CD4-positive, CD25-positive, alpha-beta regulatory T cell (primary cell): ENCODE measurements at regions not wholly inside any gene's neighbourhood (a gene's known extent, or its start where the extent isn't known, plus 50 kb on each side); places are given as distances from the start of the nearest gene placed in this dataset.

Experiments
- ATAC-seq, 2 donors: fragments of 150-1000 bp; cut with Tn5 transposase; one replicate each; pipeline ENCODE4 v1.10.0; 2021; ENCODE audit warnings: low read depth in 2 of 2, moderate number of reproducible peaks in 2 of 2, moderate library complexity in 1 of 2
- DNase-seq, 3 donors: peaks; one replicate each; pipeline versions ENCODE4 v3.0.0 to v3.0.0-alpha.2; 2012 to 2022; ENCODE audit warnings: mixed read lengths in 1 of 3
- H3K27ac ChIP-seq: one replicate; pipeline ENCODE4 v1.7.0; 2013; ENCODE audit warnings: mild to moderate bottlenecking, low read length; ENCODE audit not compliant: insufficient read depth, poor library complexity, severe bottlenecking
- H3K27me3 ChIP-seq: one replicate; pipeline ENCODE4 v1.7.0; 2013; ENCODE audit warnings: low read length; ENCODE audit not compliant: control insufficient read depth, insufficient read depth
- H3K36me3 ChIP-seq: one replicate; pipeline ENCODE4 v1.7.0; 2013; ENCODE audit warnings: mild to moderate bottlenecking, low read length, moderate library complexity; ENCODE audit not compliant: control insufficient read depth, insufficient read depth
- H3K4me1 ChIP-seq: 2 replicates; pipeline ENCODE4 v1.7.0; 2013; ENCODE audit warnings: mild to moderate bottlenecking, low read length; ENCODE audit not compliant: insufficient read depth, control insufficient read depth, poor library complexity, severe bottlenecking
- H3K4me3 ChIP-seq: one replicate; pipeline ENCODE4 v1.7.0; 2013; ENCODE audit warnings: low read depth, mild to moderate bottlenecking, low read length, moderate library complexity
- H3K9me3 ChIP-seq, 2 experiments: 1 replicate in 1 of 2; 2 replicates in 1 of 2; pipeline ENCODE4 v1.7.0; 2013; ENCODE audit warnings: low read length in 2 of 2, mild to moderate bottlenecking in 1 of 2, moderate library complexity in 1 of 2; ENCODE audit not compliant: control insufficient read depth in 2 of 2
- H3K27ac Mint-ChIP-seq, 3 donors: one replicate each; pipeline ENCODE4 v1.8.0; 2020 to 2022; ENCODE audit warnings: mild to moderate bottlenecking in 3 of 3, mixed read lengths in 3 of 3, moderate library complexity in 2 of 3
- H3K27me3 Mint-ChIP-seq: one replicate; pipeline ENCODE4 v1.8.0; 2022; ENCODE audit warnings: mild to moderate bottlenecking, mixed read lengths
- H3K36me3 Mint-ChIP-seq: one replicate; pipeline ENCODE4 v1.8.0; 2020; ENCODE audit warnings: mixed read lengths
- H3K4me1 Mint-ChIP-seq, 4 donors: one replicate each; pipeline ENCODE4 v1.8.0; 2020 to 2022; ENCODE audit warnings: mixed read lengths in 4 of 4, mild to moderate bottlenecking in 1 of 4
- H3K4me3 Mint-ChIP-seq, 4 donors: one replicate each; pipeline ENCODE4 v1.8.0; 2020 to 2022; ENCODE audit warnings: mild to moderate bottlenecking in 4 of 4, mixed read lengths in 4 of 4, moderate library complexity in 3 of 4
- H3K9me3 Mint-ChIP-seq, 7 donors: one replicate each; pipeline ENCODE4 v1.8.0; 2020 to 2022; ENCODE audit warnings: mixed read lengths in 7 of 7, mild to moderate bottlenecking in 3 of 7, moderate library complexity in 2 of 7

- no peak overlapping the region for H3K27ac Mint-ChIP-seq
- ATAC-seq = no peak
Measured at GRCh38 chr6:33967966-33968724, 164.3 kb upstream of the MLN start.

GRCh38 chr6:33967265-33967767 lies 163.5 kb upstream of the MLN start:
- no peaks in the 10 kb centered on the region for H3K4me1 ChIP-seq
- no peaks in the 10 kb centered on the region for H3K9me3 ChIP-seq
- no peak overlapping the region for H3K27ac Mint-ChIP-seq
- H3K27ac ChIP-seq = no peak overlapping the region
- no peak overlapping the region for H3K4me3 Mint-ChIP-seq
- H3K4me1 Mint-ChIP-seq = no peaks in the 10 kb centered on the region
- no peak overlapping the region for H3K4me3 ChIP-seq
- peaks cover 13% of the 10 kb centered on the region for H3K27me3 ChIP-seq
- H3K9me3 Mint-ChIP-seq = peaks cover 0 to 9% (median 2%) of the 10 kb centered on the region in 7 donors
- H3K27me3 Mint-ChIP-seq = peaks cover 56% of the 10 kb centered on the region
- DNase-seq (no peak), ATAC-seq (no peak)
- H3K36me3 ChIP-seq = no peaks in the 10 kb centered on the region
- H3K36me3 Mint-ChIP-seq = peaks cover 4% of the 10 kb centered on the region

More at GRCh38 chr6:33967966-33968724, 164.3 kb upstream of the MLN start:
- peaks cover 56% of the 10 kb centered on the region for H3K27me3 Mint-ChIP-seq
- Histone ChIP-seq H3K4me1 (no peaks in the 10 kb centered on the region), H3K9me3 (no peaks in the 10 kb centered on the region), H3K27me3 (peaks cover 13% of the 10 kb centered on the region), H3K27ac (no peak overlapping the region), H3K36me3 (no peaks in the 10 kb centered on the region), H3K4me3 (no peak overlapping the region)
- DNase-seq = no peak
- no peak overlapping the region for H3K4me3 Mint-ChIP-seq
- H3K9me3 Mint-ChIP-seq = peaks cover 0 to 13% (median 2%) of the 10 kb centered on the region in 7 donors
- H3K36me3 Mint-ChIP-seq = peaks cover 4% of the 10 kb centered on the region
- H3K4me1 Mint-ChIP-seq = no peaks in the 10 kb centered on the region

- Mint-ChIP-seq H3K27ac (peak overlapping the region in 1 of 3 donors; percentile 17), H3K9me3 (peaks cover 0 to 5% (median 2%) of the 10 kb centered on the region in 7 donors), H3K4me3 (no peak overlapping the region), H3K27me3 (peaks cover 54% of the 10 kb centered on the region), H3K4me1 (no peaks in the 10 kb centered on the region), H3K36me3 (peaks cover 4% of the 10 kb centered on the region)
- Histone ChIP-seq H3K36me3 (no peaks in the 10 kb centered on the region), H3K4me1 (no peaks in the 10 kb centered on the region), H3K4me3 (no peak overlapping the region), H3K27me3 (peaks cover 11% of the 10 kb centered on the region), H3K9me3 (no peaks in the 10 kb centered on the region), H3K27ac (no peak overlapping the region)
- DNase-seq (no peak), ATAC-seq (no peak)
Measured at GRCh38 chr6:33966536-33966935, 162.7 kb upstream of the MLN start.

- Mint-ChIP-seq H3K27me3 (peaks cover 51% of the 10 kb centered on the region), H3K4me1 (no peaks in the 10 kb centered on the region), H3K9me3 (peaks cover 0 to 4% (median 2%) of the 10 kb centered on the region in 7 donors), H3K36me3 (peaks cover 4% of the 10 kb centered on the region), H3K27ac (no peak overlapping the region), H3K4me3 (no peak overlapping the region)
- Histone ChIP-seq H3K9me3 (no peaks in the 10 kb centered on the region), H3K4me1 (no peaks in the 10 kb centered on the region), H3K4me3 (no peak overlapping the region), H3K36me3 (no peaks in the 10 kb centered on the region), H3K27ac (no peak overlapping the region), H3K27me3 (peaks cover 11% of the 10 kb centered on the region)
- DNase-seq (no peak), ATAC-seq (no peak)
Measured at GRCh38 chr6:33965766-33966165, 162.0 kb upstream of the MLN start.

GRCh38 chr6:33964387-33964786 lies 160.6 kb upstream of the MLN start:
- peaks cover 10% of the 10 kb centered on the region for H3K27me3 ChIP-seq

GRCh38 chr6:33963136-33963750 lies 159.4 kb upstream of the MLN start:
- Histone ChIP-seq H3K27me3 (peaks cover 8% of the 10 kb centered on the region), H3K4me1 (no peaks in the 10 kb centered on the region), H3K4me3 (no peak overlapping the region), H3K9me3 (no peaks in the 10 kb centered on the region), H3K36me3 (no peaks in the 10 kb centered on the region), H3K27ac (no peak overlapping the region)
- ATAC-seq (no peak), DNase-seq (no peak)
- Mint-ChIP-seq H3K36me3 (peaks cover 4% of the 10 kb centered on the region), H3K4me3 (no peak overlapping the region), H3K27ac (no peak overlapping the region), H3K27me3 (peaks cover 37% of the 10 kb centered on the region), H3K9me3 (peaks cover 0 to 2% (median 0%) of the 10 kb centered on the region in 7 donors), H3K4me1 (no peaks in the 10 kb centered on the region)

More at GRCh38 chr6:33964387-33964786, 160.6 kb upstream of the MLN start:
- Mint-ChIP-seq H3K4me1 (no peaks in the 10 kb centered on the region), H3K36me3 (peaks cover 4% of the 10 kb centered on the region), H3K27ac (no peak overlapping the region), H3K9me3 (peaks cover 0 to 2% (median 0%) of the 10 kb centered on the region in 7 donors), H3K4me3 (no peak overlapping the region), H3K27me3 (peaks cover 37% of the 10 kb centered on the region)
- ATAC-seq = no peak
- no peak overlapping the region for H3K27ac ChIP-seq
- no peaks in the 10 kb centered on the region for H3K4me1 ChIP-seq
- no peak overlapping the region for H3K4me3 ChIP-seq
- H3K36me3 ChIP-seq = no peaks in the 10 kb centered on the region
- no peaks in the 10 kb centered on the region for H3K9me3 ChIP-seq
- no peak for DNase-seq

GRCh38 chr6:33962246-33963027 lies 158.6 kb upstream of the MLN start:
- H3K36me3 ChIP-seq = no peaks in the 10 kb centered on the region
- no peak overlapping the region for H3K4me3 ChIP-seq
- H3K9me3 Mint-ChIP-seq = peaks cover 0 to 2% (median 0%) of the 10 kb centered on the region in 7 donors
- H3K27ac ChIP-seq = no peak overlapping the region
- H3K4me3 Mint-ChIP-seq = no peak overlapping the region
- H3K27ac Mint-ChIP-seq = no peak overlapping the region
- DNase-seq (no peak), ATAC-seq (no peak)
- peaks cover 35% of the 10 kb centered on the region for H3K27me3 Mint-ChIP-seq
- H3K27me3 ChIP-seq = peaks cover under 1% of the 10 kb centered on the region
- H3K36me3 Mint-ChIP-seq = no peaks in the 10 kb centered on the region
- H3K9me3 ChIP-seq = no peaks in the 10 kb centered on the region
- H3K4me1 Mint-ChIP-seq = peaks cover 0 to 2% (median 0%) of the 10 kb centered on the region in 4 donors
- no peaks in the 10 kb centered on the region for H3K4me1 ChIP-seq
